ENCODE measurements at regions not wholly inside any gene's neighbourhood (a gene's known extent, or its start where the extent isn't known, plus 50 kb on each side); places are given as distances from the start of the nearest gene placed in this dataset.

DNA sequence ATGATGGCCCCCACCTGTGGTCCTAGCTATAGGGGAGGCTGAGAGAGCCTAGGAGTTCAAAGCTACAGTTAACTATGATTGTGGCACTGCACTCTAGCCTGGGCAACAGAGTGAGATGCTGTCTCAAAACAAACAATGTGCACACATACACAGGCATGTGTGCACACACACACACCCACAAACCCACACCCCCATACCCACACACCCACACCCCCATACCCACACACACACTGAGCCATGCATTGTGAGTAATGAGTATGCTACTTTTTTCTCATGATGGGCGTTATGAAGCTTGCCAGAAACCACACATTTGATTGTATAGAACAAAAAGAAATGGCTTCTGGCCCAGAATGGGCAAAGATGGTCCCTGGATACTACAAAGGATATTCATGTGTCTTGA lies 691.1 kb downstream of the SLC4A3 start:
- no peaks in the 10 kb centered on the region for H3K27me3 ChIP-seq
- 86 to 96% methylated on average over 1 of the region's 1 CpG for WGBS, 2 donors
- no peak overlapping the region for H3K27ac ChIP-seq
- no peaks in the 10 kb centered on the region for H3K4me1 ChIP-seq
- intact Hi-C loops (cut with DNase I) = no loop called here
- H3K4me3 ChIP-seq (replicated peaks in 1 of 3) = no peak overlapping the region
- no peaks in the 10 kb centered on the region for H3K9me3 ChIP-seq
- no peak for DNase-seq
- H3K36me3 ChIP-seq = no peaks in the 10 kb centered on the region
- TF ChIP-seq POLR2A (IDR thresholded peaks at IDR 0.05) = no peak
- TF ChIP-seq, protein P1, sequence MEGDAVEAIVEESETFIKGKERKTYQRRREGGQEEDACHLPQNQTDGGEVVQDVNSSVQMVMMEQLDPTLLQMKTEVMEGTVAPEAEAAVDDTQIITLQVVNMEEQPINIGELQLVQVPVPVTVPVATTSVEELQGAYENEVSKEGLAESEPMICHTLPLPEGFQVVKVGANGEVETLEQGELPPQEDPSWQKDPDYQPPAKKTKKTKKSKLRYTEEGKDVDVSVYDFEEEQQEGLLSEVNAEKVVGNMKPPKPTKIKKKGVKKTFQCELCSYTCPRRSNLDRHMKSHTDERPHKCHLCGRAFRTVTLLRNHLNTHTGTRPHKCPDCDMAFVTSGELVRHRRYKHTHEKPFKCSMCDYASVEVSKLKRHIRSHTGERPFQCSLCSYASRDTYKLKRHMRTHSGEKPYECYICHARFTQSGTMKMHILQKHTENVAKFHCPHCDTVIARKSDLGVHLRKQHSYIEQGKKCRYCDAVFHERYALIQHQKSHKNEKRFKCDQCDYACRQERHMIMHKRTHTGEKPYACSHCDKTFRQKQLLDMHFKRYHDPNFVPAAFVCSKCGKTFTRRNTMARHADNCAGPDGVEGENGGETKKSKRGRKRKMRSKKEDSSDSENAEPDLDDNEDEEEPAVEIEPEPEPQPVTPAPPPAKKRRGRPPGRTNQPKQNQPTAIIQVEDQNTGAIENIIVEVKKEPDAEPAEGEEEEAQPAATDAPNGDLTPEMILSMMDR (IDR thresholded peaks at IDR 0.05) = no peak

DNA sequence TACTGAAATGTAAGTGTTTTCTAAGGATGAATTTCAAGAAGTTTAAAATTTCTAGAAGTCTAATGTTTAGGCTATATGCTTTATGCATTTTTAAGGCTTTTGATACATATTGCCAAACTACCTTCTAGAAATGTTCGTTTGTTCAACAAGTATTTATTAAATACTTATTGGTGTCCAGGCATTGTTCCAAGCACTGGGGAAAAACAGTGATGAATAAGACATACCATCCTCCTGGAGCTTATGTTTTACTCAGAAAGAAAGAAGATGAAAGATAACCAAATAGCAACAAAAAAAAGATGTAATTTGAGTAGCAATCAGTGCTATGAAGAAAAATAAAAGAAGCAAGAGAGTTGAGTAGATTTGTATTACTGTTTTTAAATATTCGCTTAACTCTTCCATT lies 692.9 kb downstream of the SLC4A3 start:
- TF ChIP-seq POLR2A (IDR thresholded peaks at IDR 0.05) = no peak
- TF ChIP-seq, protein P1 (IDR thresholded peaks at IDR 0.05) = no peak
- Histone ChIP-seq H3K4me3 (replicated peaks in 1 of 3) (no peak overlapping the region), H3K27me3 (no peaks in the 10 kb centered on the region), H3K27ac (no peak overlapping the region), H3K9me3 (no peaks in the 10 kb centered on the region), H3K36me3 (no peaks in the 10 kb centered on the region), H3K4me1 (no peaks in the 10 kb centered on the region)
- intact Hi-C loops (cut with DNase I) = no loop called here
- 78 to 79% methylated on average over 2 of the region's 2 CpGs for WGBS, 2 donors
- DNase-seq = no peak

DNA sequence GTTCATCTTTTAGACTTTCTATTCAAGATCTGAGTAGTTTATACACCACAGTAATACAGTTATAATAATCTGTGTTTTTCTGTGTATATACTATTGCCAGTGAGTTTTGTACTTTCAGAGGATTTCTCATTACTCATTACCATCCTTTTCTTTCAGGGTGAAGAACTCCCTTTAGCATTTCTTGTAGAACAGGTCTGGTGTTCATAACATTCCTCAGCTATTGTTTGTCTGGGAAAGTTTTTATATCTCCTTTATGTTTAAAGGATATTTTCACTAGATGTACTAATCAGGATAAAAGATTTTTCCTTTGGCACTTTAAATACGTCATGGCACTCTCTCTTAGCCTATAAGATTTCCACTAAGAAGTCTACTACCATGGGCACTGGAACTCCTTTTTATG lies 705.5 kb downstream of the SLC4A3 start:
- no peak for DNase-seq
- WGBS, 2 donors = 80 to 91% methylated on average over 1 of the region's 1 CpG
- Histone ChIP-seq H3K36me3 (no peaks in the 10 kb centered on the region), H3K4me1 (peaks cover 0 to 3% of the 10 kb centered on the region in 2 donors), H3K9me3 (no peaks in the 10 kb centered on the region), H3K27me3 (no peaks in the 10 kb centered on the region), H3K4me3 (replicated peaks in 1 of 3) (no peak overlapping the region), H3K27ac (no peak overlapping the region)
- TF ChIP-seq, protein P1 (IDR thresholded peaks at IDR 0.05) = no peak
- no peak for TF ChIP-seq POLR2A (IDR thresholded peaks at IDR 0.05)
- intact Hi-C loops (cut with DNase I) = no loop called here

DNA sequence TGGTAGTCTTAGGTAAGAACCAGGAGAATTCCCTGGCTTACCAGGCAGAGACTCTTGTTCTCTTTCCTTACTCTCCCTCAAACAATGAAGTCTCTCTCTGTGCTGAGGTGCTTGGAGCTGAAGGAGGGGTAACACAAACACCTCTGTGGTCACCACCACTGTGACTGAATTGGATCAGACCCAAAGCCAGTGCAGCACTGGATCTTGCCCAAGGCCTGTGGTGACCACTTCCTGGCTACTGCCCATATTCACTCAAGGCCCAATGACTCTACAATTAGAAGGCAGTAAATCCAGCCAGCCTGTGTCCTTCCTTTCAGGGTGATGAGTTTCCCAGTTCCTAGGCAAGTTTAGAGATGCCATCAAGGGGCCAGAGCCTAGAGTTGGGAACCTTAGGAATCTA lies 706.8 kb downstream of the SLC4A3 start:
- peaks cover 0 to 3% of the 10 kb centered on the region in 2 donors for H3K4me1 ChIP-seq
- intact Hi-C loops (cut with DNase I) = no loop called here
- H3K4me3 ChIP-seq (replicated peaks in 1 of 3) = no peak overlapping the region
- no peak for TF ChIP-seq POLR2A (IDR thresholded peaks at IDR 0.05)
- TF ChIP-seq, protein P1 (IDR thresholded peaks at IDR 0.05) = no peak
- no peak overlapping the region for H3K27ac ChIP-seq
- H3K27me3 ChIP-seq = no peaks in the 10 kb centered on the region
- no peaks in the 10 kb centered on the region for H3K36me3 ChIP-seq
- peak; percentile 51 to 53 for DNase-seq
- no peaks in the 10 kb centered on the region for H3K9me3 ChIP-seq

DNA sequence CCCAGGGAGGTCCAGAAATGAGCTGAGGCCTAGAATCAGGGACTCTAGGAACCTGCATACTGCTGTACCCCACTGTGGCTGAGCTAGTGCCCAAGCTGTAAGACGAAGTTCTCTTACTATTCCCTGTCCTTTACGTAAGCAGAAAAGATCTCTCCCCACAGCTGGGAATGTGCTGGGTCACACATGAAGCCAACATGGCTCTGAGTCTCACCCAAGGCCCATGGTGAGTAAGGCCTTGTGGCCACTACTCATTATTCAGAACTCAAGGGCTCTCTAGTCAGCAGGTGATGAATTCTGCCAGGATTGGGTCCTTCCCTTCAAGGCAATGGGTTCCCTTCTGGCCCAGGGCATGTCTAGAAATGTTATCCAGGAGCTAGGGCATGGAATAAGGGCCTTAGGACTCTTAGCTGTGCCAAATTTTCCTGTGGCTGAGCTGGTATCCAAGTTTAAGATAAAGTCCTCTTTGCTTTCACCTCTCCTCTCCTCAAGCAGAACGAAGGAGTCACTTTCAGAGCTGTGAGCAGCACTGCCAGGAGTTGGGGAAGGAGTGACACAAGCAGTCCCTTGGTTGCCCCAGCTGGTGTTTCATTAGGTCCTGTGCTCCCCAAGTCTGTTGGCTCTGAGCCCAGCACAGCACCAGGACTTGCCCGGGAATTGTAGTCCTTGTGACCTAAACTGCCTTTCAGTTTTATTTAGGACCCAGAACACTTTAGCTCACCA lies 707.6 kb downstream of the SLC4A3 start:
- Histone ChIP-seq H3K36me3 (no peaks in the 10 kb centered on the region), H3K4me3 (replicated peaks in 1 of 3) (no peak overlapping the region), H3K27me3 (no peaks in the 10 kb centered on the region), H3K4me1 (peaks cover 0 to 3% of the 10 kb centered on the region in 2 donors), H3K27ac (no peak overlapping the region), H3K9me3 (no peaks in the 10 kb centered on the region)
- TF ChIP-seq, protein P1 (IDR thresholded peaks at IDR 0.05) = no peak
- TF ChIP-seq POLR2A (IDR thresholded peaks at IDR 0.05) = no peak
- peak; percentile 9 to 57 for DNase-seq
- 59 to 70% methylated on average over 4 of the region's 4 CpGs for WGBS, 2 donors
- intact Hi-C loops (cut with DNase I) = no loop called here

Data from thyroid gland (tissue), 4 donors.